ENCODE measurements at regions not wholly inside any gene's neighbourhood (a gene's known extent, or its start where the extent isn't known, plus 50 kb on each side); places are given as distances from the start of the nearest gene placed in this dataset.

GRCh38 chr10:4343091-4343490 is 482.9 kb upstream of the AKR1E2 start:
- TF ChIP-seq CTCF (IDR thresholded peaks at IDR 0.05) (no peak), POLR2A (IDR thresholded peaks at IDR 0.05) (no peak)

Measured in thyroid gland (tissue), 4 donors.